ENCODE measurements at regions not wholly inside any gene's neighbourhood (a gene's known extent, or its start where the extent isn't known, plus 50 kb on each side); places are given as distances from the start of the nearest gene placed in this dataset.

GRCh38 chr15:96687388-96688107 lies 357.0 kb downstream of the NR2F2 start:
- no peak for DNase-seq

- no peak for DNase-seq
These were observed 360.2 kb downstream of the NR2F2 start for GRCh38 chr15:96690733-96691132.

- no peak for DNase-seq
These were observed 362.3 kb downstream of the NR2F2 start for GRCh38 chr15:96692826-96693225.

GRCh38 chr15:96693515-96693914 lies 363.0 kb downstream of the NR2F2 start:
- DNase-seq: no peak

- no peak for DNase-seq
These were observed 363.6 kb downstream of the NR2F2 start for GRCh38 chr15:96693990-96694517.

- no peak for DNase-seq
These were observed 364.9 kb downstream of the NR2F2 start for GRCh38 chr15:96695426-96695825.

GRCh38 chr15:96699871-96700401 lies 369.4 kb downstream of the NR2F2 start:
- no peak for DNase-seq

GRCh38 chr15:96700555-96700954 lies 370.1 kb downstream of the NR2F2 start:
- DNase-seq: no peak

GRCh38 chr15:96701443-96701842 lies 370.9 kb downstream of the NR2F2 start:
- DNase-seq: no peak

GRCh38 chr15:96701877-96702276 lies 371.4 kb downstream of the NR2F2 start:
- DNase-seq: no peak

GRCh38 chr15:96702589-96702988 lies 372.1 kb downstream of the NR2F2 start:
- no peak for DNase-seq

GRCh38 chr15:96703091-96703490 lies 372.6 kb downstream of the NR2F2 start:
- no peak for DNase-seq

- DNase-seq: no peak
These were observed 373.5 kb downstream of the NR2F2 start for GRCh38 chr15:96703794-96704550.

GRCh38 chr15:96716075-96716474 lies 385.6 kb downstream of the NR2F2 start:
- DNase-seq: no peak

GRCh38 chr15:96716478-96716877 lies 386.0 kb downstream of the NR2F2 start:
- no peak for DNase-seq

- no peak for DNase-seq
These were observed 389.8 kb downstream of the NR2F2 start for GRCh38 chr15:96720251-96720650.

GRCh38 chr15:96720656-96721055 lies 390.2 kb downstream of the NR2F2 start:
- DNase-seq: no peak

GRCh38 chr15:96728591-96728990 lies 398.1 kb downstream of the NR2F2 start:
- no peak for DNase-seq

GRCh38 chr15:96732704-96733103 lies 402.2 kb downstream of the NR2F2 start:
- no peak for DNase-seq

GRCh38 chr15:96733721-96734120 lies 403.2 kb downstream of the NR2F2 start:
- DNase-seq: no peak

- no peak for DNase-seq
These were observed 405.2 kb downstream of the NR2F2 start for GRCh38 chr15:96735632-96736240.

- DNase-seq: no peak
These were observed 405.9 kb downstream of the NR2F2 start for GRCh38 chr15:96736384-96736783.

- no peak for DNase-seq
These were observed 406.9 kb downstream of the NR2F2 start for GRCh38 chr15:96737408-96737807.

- DNase-seq: no peak
These were observed 416.2 kb downstream of the NR2F2 start for GRCh38 chr15:96746665-96747064.

Data from activated CD4-positive, alpha-beta T cell treated with anti-CD3 and anti-CD28 coated beads, Interleukin-2, amount 50 U/mL, for 48 hours (primary cell).